ENCODE measurements at regions not wholly inside any gene's neighbourhood (a gene's known extent, or its start where the extent isn't known, plus 50 kb on each side); places are given as distances from the start of the nearest gene placed in this dataset.

DNA sequence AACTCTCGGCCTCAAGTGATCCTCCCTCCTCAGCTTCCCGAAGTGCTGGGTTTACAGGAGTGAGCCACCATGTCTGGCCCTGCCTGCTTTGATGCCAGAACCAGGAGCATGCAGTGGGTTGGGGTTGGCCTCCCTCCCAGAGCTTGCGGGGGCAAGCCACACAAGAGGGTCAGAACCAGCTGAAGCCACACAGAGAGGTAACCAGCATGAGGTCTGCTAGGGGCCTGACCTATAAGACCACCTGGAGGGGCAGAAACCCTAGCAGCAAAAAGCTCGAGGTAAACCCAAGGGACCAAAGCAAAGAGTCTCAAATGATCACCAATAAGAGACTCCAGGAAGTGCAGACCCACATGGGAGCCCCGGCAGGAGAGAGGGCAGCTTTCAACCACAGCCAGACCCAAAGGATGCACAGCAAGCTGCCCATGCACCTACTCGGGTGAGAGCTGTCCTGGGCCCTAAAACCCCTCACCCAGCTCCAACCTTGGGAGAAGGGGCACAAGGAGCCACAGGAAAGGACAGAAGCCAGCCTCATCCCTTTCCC lies 81.2 kb downstream of the TOMM20 start:
- FAIRE-seq (no peak), DNase-seq (ENCODE audit: insufficient read length) (no peak)
- TF ChIP-seq POLR2A (IDR thresholded peaks at IDR 0.05; ENCODE audit: low read depth, low read length) (peak; percentile 45; the same call in 1 of the 2 replicates), TAF1 (IDR thresholded peaks at IDR 0.05; ENCODE audit: borderline replicate concordance, low read depth, low read length) (no peak), POLR2AphosphoS5 (IDR thresholded peaks at IDR 0.05; ENCODE audit: low read depth, low read length) (peak; percentile 44; the same call in 1 of the 2 replicates)

GRCh38 chr1:235045921-235046601 lies 82.6 kb downstream of the TOMM20 start:
- TF ChIP-seq POLR2A (IDR thresholded peaks at IDR 0.05; ENCODE audit: low read depth, low read length) (no peak), POLR2AphosphoS5 (IDR thresholded peaks at IDR 0.05; ENCODE audit: low read depth, low read length) (no peak), TAF1 (IDR thresholded peaks at IDR 0.05; ENCODE audit: borderline replicate concordance, low read depth, low read length) (no peak)

DNA sequence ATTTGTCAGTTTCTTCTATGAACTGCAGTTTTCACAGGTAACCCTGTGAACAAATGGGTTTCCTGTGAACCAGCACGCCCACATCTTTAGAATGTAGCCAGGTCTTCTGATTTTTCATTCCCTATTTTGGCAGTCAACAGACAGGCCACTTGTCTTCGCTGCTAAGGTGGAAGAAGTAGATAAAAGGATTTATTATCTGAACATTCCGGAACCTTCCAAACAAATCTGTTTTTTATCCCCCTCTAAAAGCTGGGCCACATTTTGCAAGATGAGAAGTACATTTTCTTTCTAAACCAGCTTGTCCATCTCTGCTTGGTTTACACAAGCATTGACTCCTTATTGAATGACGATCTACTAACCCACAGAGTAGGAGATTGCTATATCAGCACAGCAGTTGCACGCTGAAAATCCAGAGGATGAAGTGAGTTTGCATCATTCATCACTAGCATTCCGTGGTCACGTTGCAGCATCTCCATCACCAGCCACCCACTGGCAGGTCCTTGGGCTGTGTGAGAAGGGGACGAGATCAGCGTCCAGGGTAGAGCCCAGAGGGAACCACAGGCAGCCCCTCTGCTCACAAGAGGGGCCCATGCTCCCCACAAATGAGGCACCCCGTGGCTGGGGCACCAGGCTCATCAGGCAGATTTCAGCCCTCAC lies 83.5 kb downstream of the TOMM20 start:
- FAIRE-seq (no peak), DNase-seq (ENCODE audit: insufficient read length) (no peak)

More at GRCh38 chr1:235045921-235046601, 82.6 kb downstream of the TOMM20 start:
- no peak for FAIRE-seq
- DNase-seq (ENCODE audit: insufficient read length): no peak

GRCh38 chr1:235043234-235043633 lies 85.4 kb downstream of the TOMM20 start:
- DNase-seq (ENCODE audit: insufficient read length) (no peak), FAIRE-seq (no peak)
- TF ChIP-seq POLR2AphosphoS5 (IDR thresholded peaks at IDR 0.05; ENCODE audit: low read depth, low read length) (no peak), TAF1 (IDR thresholded peaks at IDR 0.05; ENCODE audit: borderline replicate concordance, low read depth, low read length) (no peak), POLR2A (IDR thresholded peaks at IDR 0.05; ENCODE audit: low read depth, low read length) (no peak)

More for the DNA sequence above, 83.5 kb downstream of the TOMM20 start:
- TF ChIP-seq TAF1 (IDR thresholded peaks at IDR 0.05; ENCODE audit: borderline replicate concordance, low read depth, low read length): no peak
- TF ChIP-seq POLR2A (IDR thresholded peaks at IDR 0.05; ENCODE audit: low read depth, low read length): no peak
- TF ChIP-seq POLR2AphosphoS5 (IDR thresholded peaks at IDR 0.05; ENCODE audit: low read depth, low read length): no peak

DNA sequence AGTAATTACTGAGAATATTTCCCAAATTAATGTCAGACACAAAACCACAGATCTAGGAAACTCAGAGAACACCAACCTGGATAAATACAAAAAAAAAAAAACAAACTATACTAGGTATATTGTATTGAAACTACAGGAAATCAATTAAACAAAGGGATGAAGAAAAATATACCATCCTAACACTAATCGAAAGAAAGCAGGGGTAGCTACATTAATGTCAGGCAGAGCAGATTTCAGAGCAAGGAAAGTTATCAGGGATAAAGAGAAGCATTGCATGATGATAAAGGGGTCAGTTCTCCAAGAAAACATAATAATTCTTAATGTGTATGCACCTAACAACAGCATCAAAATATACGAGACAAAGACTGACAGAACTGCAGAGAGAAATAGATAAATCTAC lies 89.9 kb downstream of the TOMM20 start:
- TF ChIP-seq POLR2A (IDR thresholded peaks at IDR 0.05; ENCODE audit: low read depth, low read length) (no peak), TAF1 (IDR thresholded peaks at IDR 0.05; ENCODE audit: borderline replicate concordance, low read depth, low read length) (no peak), POLR2AphosphoS5 (IDR thresholded peaks at IDR 0.05; ENCODE audit: low read depth, low read length) (no peak)
- DNase-seq (ENCODE audit: insufficient read length) (no peak), FAIRE-seq (no peak)

DNA sequence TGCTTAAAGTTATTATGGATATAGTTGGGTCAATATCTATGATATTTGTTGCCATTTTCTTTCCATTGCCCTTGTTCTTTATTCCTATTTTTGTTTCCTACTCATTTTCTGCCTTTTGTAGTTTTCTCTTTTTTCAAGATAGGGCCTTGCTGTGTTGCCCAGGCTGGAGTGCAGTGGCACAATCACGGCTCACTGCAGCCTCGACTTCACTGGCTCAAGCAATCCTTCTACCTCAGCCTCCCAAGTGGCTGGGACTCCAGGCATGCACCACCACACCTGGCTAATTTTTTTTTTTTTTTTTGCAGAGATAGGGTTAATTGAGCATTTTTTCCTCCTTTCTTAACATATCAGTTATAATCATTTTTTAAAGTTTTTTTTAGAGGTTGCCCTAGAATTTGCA lies 92.7 kb downstream of the TOMM20 start:
- TF ChIP-seq POLR2AphosphoS5 (IDR thresholded peaks at IDR 0.05; ENCODE audit: low read depth, low read length) (no peak), POLR2A (IDR thresholded peaks at IDR 0.05; ENCODE audit: low read depth, low read length) (no peak), TAF1 (IDR thresholded peaks at IDR 0.05; ENCODE audit: borderline replicate concordance, low read depth, low read length) (no peak)
- FAIRE-seq (no peak), DNase-seq (ENCODE audit: insufficient read length) (no peak)

GRCh38 chr1:235030919-235031596 lies 97.6 kb downstream of the TOMM20 start:
- no peak for FAIRE-seq

DNA sequence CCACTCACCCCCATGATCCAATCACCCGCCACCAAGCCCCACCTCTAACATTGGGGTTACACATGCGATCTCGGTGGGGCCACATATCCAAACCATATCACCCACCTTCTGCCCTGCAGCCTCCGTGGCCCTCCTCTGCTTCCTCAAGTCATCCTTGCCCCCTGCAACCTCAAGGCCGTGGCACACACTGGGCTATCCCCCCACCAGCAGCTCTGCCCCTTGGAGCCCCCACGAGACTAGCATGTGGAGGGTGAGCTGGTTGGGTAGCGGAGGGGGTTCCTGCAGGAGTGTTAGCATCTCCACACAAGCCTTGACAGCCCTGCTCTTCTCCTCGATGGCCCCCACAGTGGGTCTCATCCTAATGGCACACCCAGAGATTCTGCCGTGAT lies 100.8 kb downstream of the TOMM20 start:
- TF ChIP-seq TAF1 (IDR thresholded peaks at IDR 0.05; ENCODE audit: borderline replicate concordance, low read depth, low read length): no peak
- TF ChIP-seq POLR2A (IDR thresholded peaks at IDR 0.05; ENCODE audit: low read depth, low read length): no peak
- TF ChIP-seq POLR2AphosphoS5 (IDR thresholded peaks at IDR 0.05; ENCODE audit: low read depth, low read length): no peak
- FAIRE-seq (no peak), DNase-seq (ENCODE audit: insufficient read length) (no peak)

More at GRCh38 chr1:235030919-235031596, 97.6 kb downstream of the TOMM20 start:
- no peak for DNase-seq (ENCODE audit: insufficient read length)
- TF ChIP-seq POLR2AphosphoS5 (IDR thresholded peaks at IDR 0.05; ENCODE audit: low read depth, low read length): no peak
- TF ChIP-seq TAF1 (IDR thresholded peaks at IDR 0.05; ENCODE audit: borderline replicate concordance, low read depth, low read length): no peak
- no peak for TF ChIP-seq POLR2A (IDR thresholded peaks at IDR 0.05; ENCODE audit: low read depth, low read length)

GRCh38 chr1:235027076-235027861 lies 101.4 kb downstream of the TOMM20 start:
- TF ChIP-seq TAF1 (IDR thresholded peaks at IDR 0.05; ENCODE audit: borderline replicate concordance, low read depth, low read length) (no peak), POLR2A (IDR thresholded peaks at IDR 0.05; ENCODE audit: low read depth, low read length) (no peak), POLR2AphosphoS5 (IDR thresholded peaks at IDR 0.05; ENCODE audit: low read depth, low read length) (no peak)
- DNase-seq (ENCODE audit: insufficient read length) (no peak), FAIRE-seq (no peak)

- FAIRE-seq (no peak), DNase-seq (ENCODE audit: insufficient read length) (no peak)
- TF ChIP-seq POLR2A (IDR thresholded peaks at IDR 0.05; ENCODE audit: low read depth, low read length) (no peak), POLR2AphosphoS5 (IDR thresholded peaks at IDR 0.05; ENCODE audit: low read depth, low read length) (no peak), TAF1 (IDR thresholded peaks at IDR 0.05; ENCODE audit: borderline replicate concordance, low read depth, low read length) (no peak)
Observed at GRCh38 chr1:235025422-235025984, 103.1 kb downstream of the TOMM20 start.
